ENCODE measurements at regions not wholly inside any gene's neighbourhood (a gene's known extent, or its start where the extent isn't known, plus 50 kb on each side); places are given as distances from the start of the nearest gene placed in this dataset.

GRCh38 chr9:7238247-7238637, 480.5 kb downstream of the KDM4C start:
- DNase-seq (ENCODE audit: low spot score) = no peak

DNA sequence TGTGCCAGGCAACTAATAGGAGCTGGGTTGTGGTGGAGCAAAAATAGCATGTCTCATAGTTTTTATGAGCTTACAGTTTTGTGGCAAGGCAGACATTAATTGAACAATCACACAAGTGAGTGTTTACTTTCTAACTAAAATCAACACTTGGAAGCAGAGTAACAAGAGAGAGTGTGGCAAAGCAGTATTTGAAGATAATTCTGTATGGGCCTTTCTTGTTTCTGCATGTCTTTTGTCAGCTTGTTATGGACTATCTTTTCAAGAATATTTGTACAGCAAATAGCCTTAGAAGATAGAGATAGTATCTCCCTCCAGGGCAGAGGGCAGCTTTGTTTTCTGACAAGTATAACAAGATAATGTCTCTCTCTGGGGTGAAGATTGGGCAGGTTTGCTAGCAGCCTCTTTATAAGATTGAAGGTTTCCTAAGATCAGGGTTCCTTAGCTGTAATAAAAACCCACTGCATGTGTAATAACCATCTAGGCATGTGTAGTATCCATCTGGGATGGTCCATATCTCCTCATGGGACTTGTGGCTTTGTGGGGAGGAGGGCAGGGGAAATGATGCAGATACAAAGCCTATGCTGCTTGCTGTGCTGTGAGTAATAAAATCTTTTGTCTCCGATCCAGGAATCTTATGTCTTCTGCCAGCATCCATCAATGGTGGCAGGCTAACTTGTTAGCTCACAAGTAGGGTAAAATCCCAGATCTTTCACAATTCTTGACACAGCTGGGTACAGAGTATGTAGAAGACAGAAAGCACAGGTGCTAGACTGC, 479.9 kb downstream of the KDM4C start:
- DNase-seq (ENCODE audit: low spot score) = no peak

DNA sequence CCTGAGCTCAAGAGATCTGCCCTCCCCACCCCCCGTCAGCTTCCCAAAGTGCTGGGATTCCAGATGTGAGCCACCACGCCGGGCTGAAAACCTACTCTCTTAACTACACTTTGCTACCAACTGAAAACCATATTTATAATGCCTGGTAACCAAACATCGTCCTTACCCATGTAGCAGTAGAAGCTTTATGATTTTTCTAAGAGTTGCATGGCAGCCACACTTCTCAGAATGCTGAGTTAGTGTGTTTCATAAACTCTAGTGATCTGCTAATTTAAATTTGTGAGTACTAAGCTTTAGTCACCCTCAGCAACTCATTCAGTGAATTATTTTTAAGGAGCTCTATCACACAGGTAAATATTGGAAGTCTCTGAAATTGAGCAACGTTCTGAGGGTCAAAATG, 478.4 kb downstream of the KDM4C start:
- no peak for DNase-seq (ENCODE audit: low spot score)

DNA sequence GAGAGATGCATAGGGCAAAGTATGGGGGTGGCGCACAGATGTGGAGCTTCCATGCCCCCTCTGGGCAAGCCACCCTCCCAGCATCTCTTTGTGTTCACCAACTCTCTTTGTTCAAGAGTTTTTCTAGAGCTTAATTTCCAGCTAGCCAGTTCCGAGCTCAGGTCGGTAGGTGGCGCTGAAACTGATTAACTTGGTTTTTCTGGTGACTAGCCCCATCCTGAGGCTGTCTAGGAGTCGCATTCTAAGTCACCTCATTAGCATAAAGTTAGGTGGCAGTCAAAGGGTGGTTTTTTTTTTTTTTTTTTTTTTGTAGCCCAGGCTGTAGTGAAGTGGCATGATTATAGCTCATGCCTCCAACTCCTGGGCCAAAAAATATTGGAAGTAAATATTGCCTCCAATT, 476.4 kb downstream of the KDM4C start:
- DNase-seq (ENCODE audit: low spot score) = peak; percentile 79

DNA sequence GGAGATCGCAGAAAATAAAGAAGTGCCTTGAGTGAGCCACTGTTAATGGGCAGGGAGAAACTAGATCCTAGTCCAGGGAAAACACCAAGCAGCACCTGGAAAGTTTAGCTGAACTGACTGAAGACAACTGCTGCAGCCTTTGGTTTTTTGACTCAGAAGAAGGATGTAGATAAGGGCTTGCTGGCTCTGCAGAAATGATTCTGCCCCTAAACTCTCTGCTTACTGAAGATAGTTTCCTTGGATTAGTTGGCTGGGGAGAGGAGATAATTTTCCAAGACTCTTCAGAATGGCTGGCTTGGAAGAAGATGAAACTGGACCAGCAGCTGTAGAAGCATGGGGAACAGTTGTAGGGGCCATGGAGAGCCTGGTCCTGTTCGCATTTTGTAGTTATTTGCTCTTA, 471.8 kb downstream of the KDM4C start:
- DNase-seq (ENCODE audit: low spot score) = no peak

DNA sequence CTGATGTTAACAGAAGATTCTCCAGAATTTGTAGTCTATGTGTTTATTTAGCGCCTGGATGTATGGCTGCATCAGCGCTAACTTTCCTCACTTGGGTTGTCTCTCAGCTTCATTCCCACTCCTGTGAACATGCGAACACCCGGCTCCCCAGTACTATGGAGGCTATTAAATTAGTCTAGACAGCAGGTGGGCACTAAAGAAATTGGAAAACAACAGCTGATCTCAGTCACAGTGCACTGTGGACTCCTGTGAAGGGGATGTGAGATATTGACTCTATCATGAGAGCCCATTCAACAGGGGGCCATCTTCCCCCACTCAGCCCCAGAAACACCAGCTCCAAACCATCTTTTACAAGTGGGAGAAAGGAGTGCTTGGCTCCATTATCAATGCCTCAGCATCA, 471.0 kb downstream of the KDM4C start:
- no peak for DNase-seq (ENCODE audit: low spot score)

DNA sequence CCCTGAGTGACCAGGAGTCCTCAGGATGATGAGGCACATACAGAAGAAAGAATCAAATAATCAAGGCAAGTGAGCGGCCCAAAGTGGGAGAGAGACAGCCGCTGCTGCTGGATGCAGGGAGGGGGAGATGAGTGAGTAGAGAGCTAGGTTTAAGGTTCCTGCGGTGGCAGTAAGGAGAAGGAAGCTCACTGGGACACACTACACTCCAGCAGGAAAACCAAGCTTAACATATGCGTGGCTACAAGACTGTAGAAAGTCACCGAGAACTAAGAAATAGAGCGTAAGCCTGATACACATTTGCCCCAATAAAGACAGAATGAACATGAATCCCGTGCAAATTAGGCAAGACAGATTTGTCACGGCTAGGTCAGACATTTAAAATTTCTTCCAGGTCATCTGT, 470.2 kb downstream of the KDM4C start:
- no peak for DNase-seq (ENCODE audit: low spot score)

- no peak for DNase-seq (ENCODE audit: low spot score)
These were observed 468.4 kb downstream of the KDM4C start for GRCh38 chr9:7226007-7226640.
